Activated naive CD4-positive, alpha-beta T cell treated with anti-CD3 and anti-CD28 coated beads, Interleukin-2, amount 50 U/mL, for 24 hours (primary cell): ENCODE measurements at regions not wholly inside any gene's neighbourhood (a gene's known extent, or its start where the extent isn't known, plus 50 kb on each side); places are given as distances from the start of the nearest gene placed in this dataset.

Experiments used
- H3K27ac Mint-ChIP-seq: one replicate; pipeline ENCODE4 v1.8.0; 2021; ENCODE audit warnings: mild to moderate bottlenecking, mixed read lengths
- H3K27me3 Mint-ChIP-seq: one replicate; pipeline ENCODE4 v1.8.0; 2021; ENCODE audit warnings: mixed read lengths
- H3K36me3 Mint-ChIP-seq: one replicate; pipeline ENCODE4 v1.8.0; 2021; ENCODE audit warnings: mixed read lengths
- H3K4me1 Mint-ChIP-seq: one replicate; pipeline ENCODE4 v1.8.0; 2021; ENCODE audit warnings: mixed read lengths
- H3K4me3 Mint-ChIP-seq: one replicate; pipeline ENCODE4 v1.8.0; 2021; ENCODE audit warnings: mild to moderate bottlenecking, mixed read lengths
- H3K9me3 Mint-ChIP-seq: one replicate; pipeline ENCODE4 v1.8.0; 2021; ENCODE audit warnings: mixed read lengths

GRCh38 chr6:95071464-95071863, 505.9 kb upstream of the MANEA start:
- Mint-ChIP-seq H3K4me1 (no peaks in the 10 kb centered on the region), H3K27me3 (no peaks in the 10 kb centered on the region), H3K36me3 (no peaks in the 10 kb centered on the region), H3K4me3 (no peak overlapping the region), H3K9me3 (peaks cover 6% of the 10 kb centered on the region), H3K27ac (no peak overlapping the region)

DNA sequence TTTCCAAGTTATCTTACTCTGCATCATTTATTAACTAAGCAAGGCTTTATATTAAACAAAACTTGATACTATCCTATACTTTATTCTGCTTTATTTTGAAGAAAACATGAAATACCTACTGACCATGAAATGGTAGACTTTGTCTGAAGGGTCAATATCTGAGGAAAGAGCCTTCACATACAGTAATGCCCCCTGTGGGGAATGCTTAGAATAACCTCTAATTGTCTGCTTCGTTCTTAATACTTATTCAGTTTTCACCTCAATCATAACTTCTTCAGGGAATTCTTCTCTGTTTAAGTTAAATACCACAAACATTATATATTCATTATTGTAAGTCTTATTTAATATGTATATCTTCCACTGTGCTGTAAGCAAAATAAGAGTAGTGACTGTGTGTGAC, 498.9 kb upstream of the MANEA start:
- no peak overlapping the region for H3K27ac Mint-ChIP-seq
- no peaks in the 10 kb centered on the region for H3K9me3 Mint-ChIP-seq
- no peaks in the 10 kb centered on the region for H3K4me1 Mint-ChIP-seq
- no peaks in the 10 kb centered on the region for H3K36me3 Mint-ChIP-seq
- no peak overlapping the region for H3K4me3 Mint-ChIP-seq
- no peaks in the 10 kb centered on the region for H3K27me3 Mint-ChIP-seq

- H3K27me3 Mint-ChIP-seq: no peaks in the 10 kb centered on the region
- H3K4me3 Mint-ChIP-seq: no peak overlapping the region
- H3K36me3 Mint-ChIP-seq: no peaks in the 10 kb centered on the region
- H3K9me3 Mint-ChIP-seq: no peaks in the 10 kb centered on the region
- no peaks in the 10 kb centered on the region for H3K4me1 Mint-ChIP-seq
- no peak overlapping the region for H3K27ac Mint-ChIP-seq
Measured at GRCh38 chr6:95081231-95081630, 496.1 kb upstream of the MANEA start.

GRCh38 chr6:95081949-95082348, 495.4 kb upstream of the MANEA start:
- no peaks in the 10 kb centered on the region for H3K27me3 Mint-ChIP-seq
- no peak overlapping the region for H3K4me3 Mint-ChIP-seq
- no peaks in the 10 kb centered on the region for H3K36me3 Mint-ChIP-seq
- no peaks in the 10 kb centered on the region for H3K4me1 Mint-ChIP-seq
- H3K9me3 Mint-ChIP-seq: no peaks in the 10 kb centered on the region
- H3K27ac Mint-ChIP-seq: no peak overlapping the region

GRCh38 chr6:95083506-95083905, 493.8 kb upstream of the MANEA start:
- Mint-ChIP-seq H3K9me3 (no peaks in the 10 kb centered on the region), H3K27ac (no peak overlapping the region), H3K4me3 (no peak overlapping the region), H3K36me3 (no peaks in the 10 kb centered on the region), H3K27me3 (no peaks in the 10 kb centered on the region), H3K4me1 (no peaks in the 10 kb centered on the region)

DNA sequence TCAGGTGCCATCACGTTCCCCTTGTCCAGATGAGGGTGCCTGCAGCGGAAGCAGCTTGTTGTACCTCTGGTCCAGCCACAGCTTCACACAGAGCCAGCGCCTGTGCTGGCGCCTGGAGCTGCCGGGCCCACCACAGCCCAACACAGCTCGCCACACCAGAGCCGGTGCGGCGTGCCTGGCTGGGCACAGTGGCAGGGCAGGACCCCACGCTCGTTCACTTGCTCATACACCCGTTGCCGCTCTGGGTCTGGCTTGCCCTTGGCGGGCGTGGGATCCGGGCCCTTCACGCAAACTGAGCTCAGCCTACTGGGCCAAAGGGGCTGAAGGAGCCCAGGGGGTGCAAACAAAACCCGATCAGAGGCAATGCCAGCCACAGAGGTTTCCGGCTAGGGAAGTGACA, 492.5 kb upstream of the MANEA start:
- Mint-ChIP-seq H3K27me3 (no peaks in the 10 kb centered on the region), H3K4me3 (no peak overlapping the region), H3K9me3 (no peaks in the 10 kb centered on the region), H3K27ac (no peak overlapping the region), H3K36me3 (no peaks in the 10 kb centered on the region), H3K4me1 (no peaks in the 10 kb centered on the region)

- H3K4me3 Mint-ChIP-seq: no peak overlapping the region
- no peaks in the 10 kb centered on the region for H3K36me3 Mint-ChIP-seq
- H3K4me1 Mint-ChIP-seq: no peaks in the 10 kb centered on the region
- no peaks in the 10 kb centered on the region for H3K9me3 Mint-ChIP-seq
- H3K27ac Mint-ChIP-seq: no peak overlapping the region
- H3K27me3 Mint-ChIP-seq: no peaks in the 10 kb centered on the region
Measured at GRCh38 chr6:95087394-95088097, 489.8 kb upstream of the MANEA start.

- Mint-ChIP-seq H3K9me3 (no peaks in the 10 kb centered on the region), H3K27me3 (no peaks in the 10 kb centered on the region), H3K4me3 (no peak overlapping the region), H3K36me3 (no peaks in the 10 kb centered on the region), H3K4me1 (no peaks in the 10 kb centered on the region), H3K27ac (no peak overlapping the region)
Measured at GRCh38 chr6:95091823-95092436, 485.4 kb upstream of the MANEA start.

GRCh38 chr6:95093154-95093553, 484.2 kb upstream of the MANEA start:
- H3K4me3 Mint-ChIP-seq: no peak overlapping the region
- no peaks in the 10 kb centered on the region for H3K4me1 Mint-ChIP-seq
- H3K36me3 Mint-ChIP-seq: no peaks in the 10 kb centered on the region
- no peak overlapping the region for H3K27ac Mint-ChIP-seq
- no peaks in the 10 kb centered on the region for H3K27me3 Mint-ChIP-seq
- no peaks in the 10 kb centered on the region for H3K9me3 Mint-ChIP-seq

DNA sequence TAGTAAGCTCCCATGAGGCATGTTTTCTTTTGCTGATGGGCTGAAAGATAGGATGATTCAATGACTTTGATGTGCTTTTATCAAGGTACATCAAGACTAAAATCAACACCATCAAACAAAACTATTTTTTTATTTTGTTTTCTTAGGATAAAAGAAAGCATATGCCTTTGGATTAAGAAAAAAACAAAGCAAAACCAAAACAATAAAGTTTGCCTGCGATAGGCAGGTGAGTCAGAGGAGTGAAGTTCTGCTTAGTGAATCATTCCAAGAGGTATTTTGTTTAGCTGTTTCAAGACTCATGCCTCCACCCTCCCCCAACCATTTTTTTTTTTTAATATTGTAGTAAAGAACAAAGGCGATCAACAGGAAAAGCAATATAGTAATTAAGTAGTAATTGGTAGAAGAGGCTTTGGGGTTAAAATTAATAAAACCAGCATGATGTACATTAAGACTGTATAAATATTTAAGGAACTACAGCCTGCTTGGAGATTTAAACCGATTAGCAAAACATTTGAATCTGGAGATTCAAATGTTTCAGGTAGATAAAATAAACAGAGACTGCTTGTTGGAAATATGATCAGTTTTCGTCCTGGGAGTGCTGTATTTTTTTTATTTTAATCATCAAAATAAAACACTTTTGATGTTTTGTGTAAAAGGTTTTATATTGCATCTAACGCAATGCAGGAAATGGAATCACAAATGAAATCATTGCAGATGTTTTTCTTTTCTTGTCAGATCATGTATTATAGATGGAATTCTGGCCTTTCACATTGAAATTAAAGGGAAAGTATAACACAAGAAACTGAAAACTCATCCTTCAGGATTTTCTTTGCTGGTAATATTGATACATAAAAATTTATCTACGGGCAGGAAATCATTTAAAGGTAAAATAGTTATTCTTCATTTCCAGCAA, 482.3 kb upstream of the MANEA start:
- Mint-ChIP-seq H3K4me3 (no peak overlapping the region), H3K4me1 (no peaks in the 10 kb centered on the region), H3K27ac (no peak overlapping the region), H3K9me3 (no peaks in the 10 kb centered on the region), H3K36me3 (no peaks in the 10 kb centered on the region), H3K27me3 (no peaks in the 10 kb centered on the region)

DNA sequence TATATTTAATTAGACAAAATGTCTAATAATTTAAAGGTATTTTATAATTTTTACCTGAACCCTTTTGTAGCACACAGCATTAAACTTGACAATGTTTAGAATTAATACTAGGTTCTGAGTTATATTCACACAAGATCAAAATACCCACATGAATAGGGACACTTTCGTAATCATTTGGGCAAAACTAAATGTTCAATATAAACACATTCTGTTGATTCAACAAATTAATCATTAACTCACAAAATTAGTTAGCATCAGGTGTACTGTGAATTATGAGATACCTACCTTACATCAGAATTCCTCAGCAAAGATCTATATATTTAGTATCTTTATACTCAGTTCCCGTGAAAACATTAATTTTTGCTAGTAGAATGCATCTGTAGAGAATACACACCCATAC, 481.5 kb upstream of the MANEA start:
- H3K27me3 Mint-ChIP-seq: no peaks in the 10 kb centered on the region
- no peaks in the 10 kb centered on the region for H3K36me3 Mint-ChIP-seq
- no peaks in the 10 kb centered on the region for H3K4me1 Mint-ChIP-seq
- H3K27ac Mint-ChIP-seq: no peak overlapping the region
- no peaks in the 10 kb centered on the region for H3K9me3 Mint-ChIP-seq
- H3K4me3 Mint-ChIP-seq: no peak overlapping the region

DNA sequence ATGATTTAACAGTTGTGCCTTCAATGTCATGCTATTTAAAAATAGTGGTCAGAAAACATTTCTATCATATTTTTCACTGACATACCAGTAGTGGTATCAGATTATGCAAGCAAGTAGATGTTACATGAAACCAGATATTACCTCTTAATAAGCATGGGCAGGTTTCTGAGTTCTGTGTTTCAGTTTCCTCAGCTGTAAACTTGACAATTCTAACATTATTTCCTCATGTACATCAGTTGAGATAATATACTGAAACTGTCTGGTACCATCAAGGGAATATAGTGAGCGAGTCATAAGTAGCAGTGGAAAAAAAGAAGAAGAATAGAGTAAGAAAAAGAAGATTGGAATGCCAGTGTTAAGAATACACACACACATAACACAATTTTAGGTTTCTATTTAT, 477.9 kb upstream of the MANEA start:
- Mint-ChIP-seq H3K4me3 (no peak overlapping the region), H3K36me3 (no peaks in the 10 kb centered on the region), H3K4me1 (no peaks in the 10 kb centered on the region), H3K27me3 (no peaks in the 10 kb centered on the region), H3K27ac (no peak overlapping the region), H3K9me3 (peaks cover 5% of the 10 kb centered on the region)

DNA sequence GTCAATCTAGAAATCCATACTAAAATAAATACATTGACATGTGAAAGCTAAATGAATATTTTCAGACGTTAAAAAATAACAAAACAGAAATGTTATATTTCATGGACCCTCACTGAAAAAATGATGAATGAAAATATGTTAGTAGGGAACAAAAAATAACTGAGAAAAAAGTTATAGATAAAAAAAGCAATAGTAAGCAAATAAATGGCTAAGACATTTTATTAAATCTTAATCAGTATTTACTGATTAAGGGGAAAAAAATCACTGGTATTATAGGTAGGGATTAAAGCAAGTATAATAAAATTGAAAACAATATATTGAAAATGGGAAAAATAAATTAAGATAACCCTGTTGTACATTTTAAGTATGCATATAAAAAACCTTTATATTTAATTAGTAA, 468.1 kb upstream of the MANEA start:
- no peaks in the 10 kb centered on the region for H3K36me3 Mint-ChIP-seq
- peaks cover 3% of the 10 kb centered on the region for H3K9me3 Mint-ChIP-seq
- H3K4me1 Mint-ChIP-seq: no peaks in the 10 kb centered on the region
- H3K4me3 Mint-ChIP-seq: no peak overlapping the region
- H3K27ac Mint-ChIP-seq: no peak overlapping the region
- H3K27me3 Mint-ChIP-seq: no peaks in the 10 kb centered on the region

GRCh38 chr6:95110767-95111166, 466.6 kb upstream of the MANEA start:
- no peak overlapping the region for H3K27ac Mint-ChIP-seq

GRCh38 chr6:95117236-95117635, 460.1 kb upstream of the MANEA start:
- H3K27me3 Mint-ChIP-seq: no peaks in the 10 kb centered on the region

More at GRCh38 chr6:95110767-95111166, 466.6 kb upstream of the MANEA start:
- H3K36me3 Mint-ChIP-seq: no peaks in the 10 kb centered on the region
- no peak overlapping the region for H3K4me3 Mint-ChIP-seq
- H3K4me1 Mint-ChIP-seq: no peaks in the 10 kb centered on the region
- H3K27me3 Mint-ChIP-seq: no peaks in the 10 kb centered on the region
- no peaks in the 10 kb centered on the region for H3K9me3 Mint-ChIP-seq

GRCh38 chr6:95119927-95120326, 457.4 kb upstream of the MANEA start:
- H3K4me1 Mint-ChIP-seq: no peaks in the 10 kb centered on the region
- no peaks in the 10 kb centered on the region for H3K9me3 Mint-ChIP-seq
- H3K27ac Mint-ChIP-seq: no peak overlapping the region
- H3K36me3 Mint-ChIP-seq: no peaks in the 10 kb centered on the region
- no peak overlapping the region for H3K4me3 Mint-ChIP-seq
- no peaks in the 10 kb centered on the region for H3K27me3 Mint-ChIP-seq

More at GRCh38 chr6:95117236-95117635, 460.1 kb upstream of the MANEA start:
- Mint-ChIP-seq H3K4me1 (no peaks in the 10 kb centered on the region), H3K4me3 (no peak overlapping the region), H3K27ac (no peak overlapping the region), H3K9me3 (no peaks in the 10 kb centered on the region), H3K36me3 (no peaks in the 10 kb centered on the region)
